22Rv1 (cell line): ENCODE measurements at regions not wholly inside any gene's neighbourhood (a gene's known extent, or its start where the extent isn't known, plus 50 kb on each side); places are given as distances from the start of the nearest gene placed in this dataset.

Source experiments
- H3K27ac ChIP-seq: fragments of 450-650 bp; 2 replicates; pipeline ENCODE4 v1.5.1; 2017
- ZFX ChIP-seq: fragments of 450-650 bp; IDR thresholded peaks from 2 replicates; pipeline ENCODE4 v1.6.1; 2017; ENCODE audit warnings: antibody characterized with exemption, borderline replicate concordance
- TF ChIP-seq, protein P1 (sequence below): fragments of 450-650 bp; IDR thresholded peaks from 2 replicates; pipeline ENCODE4 v1.5.1; 2017; ENCODE audit warnings: mild to moderate bottlenecking

DNA sequence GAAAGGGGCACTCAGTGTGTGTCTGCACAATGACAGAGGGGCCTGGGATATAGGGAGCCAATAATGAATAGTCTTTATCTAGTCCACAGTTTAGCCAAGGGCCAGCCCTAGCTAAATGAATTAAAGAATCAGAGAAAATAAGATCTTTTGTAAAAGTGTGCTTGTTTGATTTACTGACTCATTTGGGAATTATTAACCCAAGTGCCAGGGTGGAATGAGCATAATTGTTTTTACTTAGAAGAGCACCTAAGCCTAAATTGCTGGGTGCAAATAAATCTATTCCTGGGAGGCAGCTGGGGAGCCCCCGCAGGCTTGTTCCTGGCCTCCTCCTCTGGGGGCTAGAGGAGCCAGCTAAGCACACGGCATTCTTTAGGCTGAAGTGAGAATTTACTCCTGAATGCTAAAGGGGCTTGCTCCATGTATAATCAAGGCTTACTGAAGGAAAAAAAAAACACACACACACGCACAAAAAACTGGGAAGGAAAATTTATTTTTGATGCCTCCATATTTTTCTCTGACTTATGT, 405.3 kb upstream of the SUCLG2 start:
- H3K27ac ChIP-seq: no peak overlapping the region
- no peak for TF ChIP-seq ZFX
- TF ChIP-seq, protein P1, sequence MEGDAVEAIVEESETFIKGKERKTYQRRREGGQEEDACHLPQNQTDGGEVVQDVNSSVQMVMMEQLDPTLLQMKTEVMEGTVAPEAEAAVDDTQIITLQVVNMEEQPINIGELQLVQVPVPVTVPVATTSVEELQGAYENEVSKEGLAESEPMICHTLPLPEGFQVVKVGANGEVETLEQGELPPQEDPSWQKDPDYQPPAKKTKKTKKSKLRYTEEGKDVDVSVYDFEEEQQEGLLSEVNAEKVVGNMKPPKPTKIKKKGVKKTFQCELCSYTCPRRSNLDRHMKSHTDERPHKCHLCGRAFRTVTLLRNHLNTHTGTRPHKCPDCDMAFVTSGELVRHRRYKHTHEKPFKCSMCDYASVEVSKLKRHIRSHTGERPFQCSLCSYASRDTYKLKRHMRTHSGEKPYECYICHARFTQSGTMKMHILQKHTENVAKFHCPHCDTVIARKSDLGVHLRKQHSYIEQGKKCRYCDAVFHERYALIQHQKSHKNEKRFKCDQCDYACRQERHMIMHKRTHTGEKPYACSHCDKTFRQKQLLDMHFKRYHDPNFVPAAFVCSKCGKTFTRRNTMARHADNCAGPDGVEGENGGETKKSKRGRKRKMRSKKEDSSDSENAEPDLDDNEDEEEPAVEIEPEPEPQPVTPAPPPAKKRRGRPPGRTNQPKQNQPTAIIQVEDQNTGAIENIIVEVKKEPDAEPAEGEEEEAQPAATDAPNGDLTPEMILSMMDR: no peak

DNA sequence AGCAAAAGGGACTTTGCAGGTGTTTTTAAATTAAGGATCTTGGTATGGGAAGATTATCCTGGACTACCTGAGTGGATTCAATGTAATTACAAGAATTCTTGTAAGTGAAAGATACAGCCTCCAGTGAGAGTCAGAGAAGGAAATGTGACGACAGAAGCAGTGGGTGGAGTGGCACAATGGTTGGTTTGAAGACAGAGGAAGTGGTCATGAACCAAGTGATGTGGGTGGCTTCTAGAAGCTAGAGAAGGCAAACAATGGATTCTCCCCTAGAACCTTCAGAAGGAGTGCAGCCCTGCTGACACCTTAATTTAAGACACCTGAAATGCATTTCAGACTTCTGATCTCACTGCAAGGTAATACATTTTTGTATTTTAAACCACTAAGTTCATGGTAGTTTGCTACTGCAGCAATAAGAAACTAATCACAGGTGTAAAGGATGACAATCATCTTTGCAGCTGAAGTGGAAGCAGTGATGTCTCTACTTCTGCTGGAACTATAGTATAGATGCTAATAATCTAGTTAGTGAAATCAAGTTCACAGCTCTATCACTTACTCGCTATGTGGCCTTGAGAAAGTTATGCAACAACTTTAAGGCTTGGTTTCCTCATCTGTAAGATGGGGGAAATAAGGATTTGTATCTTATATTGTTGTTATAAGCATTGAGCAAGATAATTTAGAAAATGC, 403.4 kb upstream of the SUCLG2 start:
- TF ChIP-seq, protein P1: no peak
- TF ChIP-seq ZFX: no peak

DNA sequence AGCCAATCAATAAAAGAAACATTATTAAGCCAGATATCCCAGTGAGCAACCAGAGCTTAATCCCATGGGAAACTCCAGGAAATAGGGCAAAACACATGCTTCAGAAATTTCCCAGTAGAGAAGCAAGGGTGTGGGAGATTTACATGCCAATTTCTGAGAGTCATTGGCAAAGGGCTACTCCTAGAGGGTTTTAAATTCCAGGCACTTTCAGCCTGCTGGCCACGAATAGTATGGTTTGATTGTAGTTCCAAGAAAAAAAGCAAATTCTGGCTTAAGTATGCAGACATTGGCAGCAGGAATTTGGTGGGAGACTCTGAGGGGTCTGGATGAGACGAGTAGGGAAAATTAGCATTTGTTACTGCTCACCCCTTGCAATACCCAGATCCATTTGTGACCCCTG, 402.1 kb upstream of the SUCLG2 start:
- H3K27ac ChIP-seq: no peak overlapping the region
- TF ChIP-seq, protein P1: no peak
- no peak for TF ChIP-seq ZFX

More for the DNA sequence above, 403.4 kb upstream of the SUCLG2 start:
- H3K27ac ChIP-seq: no peak overlapping the region

DNA sequence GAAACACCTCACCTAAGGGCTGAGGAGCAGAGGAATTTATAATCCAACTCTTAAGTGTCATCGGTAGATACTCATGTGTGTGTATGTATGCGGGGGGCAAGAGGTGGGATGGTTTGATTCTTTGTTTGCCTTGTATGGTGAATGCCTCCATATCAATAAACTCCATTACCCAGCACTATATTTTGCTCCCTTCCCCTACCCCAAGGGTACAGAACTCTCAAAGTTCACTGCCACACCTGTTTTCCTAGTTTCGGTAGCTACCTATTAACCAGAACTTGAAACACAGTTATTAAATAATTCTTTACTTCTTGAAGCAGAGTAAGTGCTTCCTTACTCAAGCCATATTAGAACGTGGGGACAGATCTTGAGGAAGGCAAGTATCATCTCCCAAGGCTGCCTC, 400.8 kb upstream of the SUCLG2 start:
- TF ChIP-seq, protein P1: no peak
- TF ChIP-seq ZFX: no peak

DNA sequence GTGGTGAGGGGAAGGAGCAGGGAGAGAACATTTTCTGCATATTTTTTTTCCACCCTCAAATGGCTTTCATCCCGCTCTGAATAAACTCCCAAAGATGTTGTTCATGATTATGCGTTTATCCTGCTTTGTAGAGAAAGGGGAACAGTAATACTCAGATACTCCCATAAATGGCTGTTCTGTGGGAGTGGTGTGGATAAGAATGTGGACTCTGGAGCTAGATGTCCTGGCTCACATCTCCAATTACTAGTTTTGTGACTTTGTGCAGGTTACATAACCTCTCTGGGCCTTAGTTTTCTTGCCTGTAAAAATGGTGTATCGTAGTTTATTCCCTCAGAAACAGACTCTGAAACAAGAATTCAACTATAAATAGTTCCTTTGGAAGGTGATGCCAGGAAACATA, 395.4 kb upstream of the SUCLG2 start:
- no peak overlapping the region for H3K27ac ChIP-seq
- TF ChIP-seq, protein P1: no peak
- no peak for TF ChIP-seq ZFX

More for the DNA sequence above, 400.8 kb upstream of the SUCLG2 start:
- H3K27ac ChIP-seq: no peak overlapping the region

DNA sequence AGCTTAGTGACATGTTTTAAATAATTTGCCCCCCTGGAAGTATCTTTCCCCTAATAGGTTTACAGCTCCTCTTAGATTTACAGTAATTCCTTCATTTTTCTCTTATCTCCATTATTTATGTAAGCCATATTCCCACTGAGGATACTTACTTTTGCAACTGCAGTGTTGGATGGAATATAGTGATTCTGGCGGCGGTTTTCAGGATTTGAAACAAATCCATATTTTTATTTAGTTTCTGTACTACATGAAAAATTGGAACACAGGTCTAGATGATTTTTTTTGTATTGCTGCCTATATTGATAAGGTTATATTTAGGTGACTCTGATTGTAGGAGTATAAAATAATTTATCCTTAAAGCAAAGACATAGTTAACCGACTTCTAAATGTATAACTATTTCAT, 391.6 kb upstream of the SUCLG2 start:
- no peak overlapping the region for H3K27ac ChIP-seq
- no peak for TF ChIP-seq ZFX
- TF ChIP-seq, protein P1: no peak

DNA sequence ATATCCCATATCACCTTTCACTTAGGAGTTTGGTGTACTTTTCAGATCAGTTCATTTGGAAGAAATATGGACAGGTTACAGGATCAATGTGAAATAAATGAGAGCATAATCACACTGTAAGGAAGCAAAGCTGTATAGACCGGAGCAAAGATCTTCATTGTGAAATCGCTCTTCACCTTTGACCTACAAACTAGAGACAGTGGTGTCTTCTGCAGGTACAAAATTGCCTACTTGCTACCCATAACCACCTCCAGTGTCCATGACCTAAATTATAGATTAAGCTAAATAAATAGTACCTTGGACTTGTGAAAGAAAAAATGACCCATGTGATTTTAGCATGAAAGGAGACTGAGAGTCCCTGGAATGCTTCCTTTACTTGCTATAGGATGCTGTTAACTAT, 379.5 kb upstream of the SUCLG2 start:
- no peak for TF ChIP-seq ZFX
- TF ChIP-seq, protein P1: no peak
- no peak overlapping the region for H3K27ac ChIP-seq
